Endothelial cell of umbilical vein (primary cell): ENCODE measurements at regions not wholly inside any gene's neighbourhood (a gene's known extent, or its start where the extent isn't known, plus 50 kb on each side); places are given as distances from the start of the nearest gene placed in this dataset.

Source experiments
- BruUV-seq: library from RNA; stranded (reverse); fragments of 400-500 nt; replicated peaks from 2 replicates; lab custom pipeline; 2021; lab: Mats Ljungman, UMichigan
- CTCF ChIA-PET: fragments of 300-600, 350-600 bp; sonication (Branson Sonifier 250); formaldehyde crosslinking; loops from one replicate; lab custom pipeline; 2021; ENCODE audit warnings: antibody characterized with exemption, inconsistent platforms; lab: Charles Lee
- POLR2A ChIA-PET: fragments of 300-600, 350-600 bp; sonication (Branson Sonifier 250); formaldehyde crosslinking; loops from one replicate; lab custom pipeline; 2021; ENCODE audit warnings: antibody characterized with exemption, inconsistent platforms; lab: Charles Lee
- DNase-seq: peaks from one replicate; pipeline ENCODE4 v3.0.0-alpha.2; 2011; ENCODE audit warnings: low read depth, low spot score
- FAIRE-seq: peaks from 2 replicates; lab custom pipeline; 2011; peaks lifted over from hg19 to GRCh38; lab: Jason Lieb, UNC
- H2AFZ ChIP-seq: 2 replicates; pipeline ENCODE4 v1.6.0; 2012; ENCODE audit warnings: low read depth, low read length, control low read depth, inconsistent platforms
- H3K27ac ChIP-seq: 2 replicates; pipeline ENCODE4 v1.5.1; 2011; ENCODE audit warnings: low read depth, mild to moderate bottlenecking, control low read depth, low read length, moderate library complexity; ENCODE audit not compliant: insufficient read depth
- H3K27me3 ChIP-seq, 2 experiments: 2 replicates each; pipeline versions ENCODE4 v1.6.0 to v1.6.1; 2011; ENCODE audit warnings: low read length in 2 of 2, mixed read lengths in 1 of 2; ENCODE audit not compliant: control insufficient read depth in 2 of 2, insufficient read depth in 2 of 2
- H3K36me3 ChIP-seq, 2 experiments: 2 replicates in 1 of 2; 3 replicates in 1 of 2; pipeline ENCODE4 v1.5.1; 2011; ENCODE audit warnings: low read length in 2 of 2, mild to moderate bottlenecking in 1 of 2, moderate library complexity in 1 of 2; ENCODE audit not compliant: control insufficient read depth in 2 of 2, insufficient read depth in 2 of 2; ENCODE audit errors: extremely low read depth in 1 of 2
- H3K4me1 ChIP-seq: 3 replicates; pipeline ENCODE4 v1.5.1; 2011; ENCODE audit warnings: mild to moderate bottlenecking, low read length; ENCODE audit not compliant: control insufficient read depth, insufficient read depth; ENCODE audit errors: extremely low read depth
- H3K4me2 ChIP-seq: 2 replicates; pipeline ENCODE4 v1.6.1; 2011; ENCODE audit warnings: low read length, control low read depth, mixed read lengths; ENCODE audit not compliant: insufficient read depth
- H3K4me3 ChIP-seq, 3 experiments: fragments of 200-600 bp in 1 of 3; sonication (generic), shearing (Covaris generic) in 1 of 3; replicated peaks in 1 of 3; 2 replicates each; pipeline ENCODE4 v1.5.1; 2011 to 2016; ENCODE audit warnings: control low read depth in 3 of 3, low read length in 3 of 3, mild to moderate bottlenecking in 2 of 3, inconsistent platforms in 1 of 3, low read depth in 1 of 3, moderate library complexity in 1 of 3; ENCODE audit not compliant: insufficient read depth in 1 of 3
- H3K79me2 ChIP-seq: 2 replicates; pipeline ENCODE4 v1.6.0; 2012; ENCODE audit warnings: low read length, inconsistent platforms; ENCODE audit not compliant: control insufficient read depth, insufficient read depth
- H3K9ac ChIP-seq: replicated peaks from 2 replicates; pipeline ENCODE3; 2011; ENCODE audit warnings: low read length, control low read depth; ENCODE audit not compliant: insufficient read depth; ENCODE audit errors: extremely low read depth
- H3K9me1 ChIP-seq: replicated peaks from 3 replicates; pipeline ENCODE4 v1.6.0; 2011; ENCODE audit warnings: mild to moderate bottlenecking, low read length; ENCODE audit not compliant: control insufficient read depth, insufficient read depth; ENCODE audit errors: extremely low read depth
- H3K9me3 ChIP-seq: replicated peaks from 2 replicates; pipeline ENCODE4 v1.5.1; 2012; ENCODE audit warnings: low read length, inconsistent platforms; ENCODE audit not compliant: control insufficient read depth, insufficient read depth
- H4K20me1 ChIP-seq: replicated peaks from 2 replicates; pipeline ENCODE3; 2011; ENCODE audit warnings: mild to moderate bottlenecking, low read length; ENCODE audit not compliant: control insufficient read depth, insufficient read depth; ENCODE audit errors: extremely low read depth
- EZH2 ChIP-seq: IDR thresholded peaks from 2 replicates; pipeline ENCODE4 v1.6.1; 2012; ENCODE audit warnings: borderline replicate concordance, low read depth, mild to moderate bottlenecking, moderate library complexity, low read length, inconsistent platforms; ENCODE audit not compliant: severe bottlenecking
- FOS ChIP-seq: IDR thresholded peaks from 2 replicates; pipeline ENCODE4 v1.6.1; 2011; ENCODE audit warnings: mild to moderate bottlenecking, low read length, moderate library complexity, borderline replicate concordance; ENCODE audit not compliant: insufficient read depth
- GATA2 ChIP-seq: IDR thresholded peaks from 2 replicates; pipeline ENCODE4 v1.7.0; 2011; ENCODE audit warnings: low read depth, mild to moderate bottlenecking, moderate library complexity, mixed read lengths, low read length; ENCODE audit not compliant: insufficient read length, insufficient read depth
- JUN ChIP-seq: IDR thresholded peaks from 2 replicates; pipeline ENCODE4 v1.6.1; 2011; ENCODE audit warnings: borderline replicate concordance, low read depth; ENCODE audit not compliant: insufficient read length, insufficient read depth
- MYC ChIP-seq: IDR thresholded peaks from one replicate; pipeline ENCODE4 v1.6.1; 2011; ENCODE audit warnings: mild to moderate bottlenecking, low read depth, low read length
- POLR2A ChIP-seq: IDR thresholded peaks from 2 replicates; pipeline ENCODE4 v1.6.1; 2012; ENCODE audit warnings: low read depth, mild to moderate bottlenecking, control low read depth, low read length
- POLR2AphosphoS5 ChIP-seq: IDR thresholded peaks from 2 replicates; pipeline ENCODE4 v1.6.1; 2012; ENCODE audit warnings: low read depth, mild to moderate bottlenecking, control low read depth, low read length, moderate library complexity; ENCODE audit not compliant: insufficient read depth
- dilution Hi-C: fragments of 300-500 bp; cut with MboI; formaldehyde crosslinking; loops from one replicate; pipeline ENCODE4 v1.15.0; 2019; ENCODE audit warnings: low sequenced_read_pairs; ENCODE audit not compliant: extremely low pct_ligation_motif_present
- intact Hi-C: fragments of 100-400 bp; cut with micrococcal nuclease; formaldehyde crosslinking; loops from one replicate; pipeline ENCODE4 v1.10.0; 2022
- TF ChIP-seq, protein P1 (sequence below), 2 donors: IDR thresholded peaks; 1 replicate in 1 of 2; 2 replicates in 1 of 2; pipeline ENCODE4 v1.5.1; 2011; ENCODE audit warnings: low read length in 2 of 2, mild to moderate bottlenecking in 2 of 2, moderate library complexity in 2 of 2, control low read depth in 1 of 2, inconsistent platforms in 1 of 2, low read depth in 1 of 2; ENCODE audit not compliant: insufficient read depth in 1 of 2; ENCODE audit errors: extremely low read depth in 1 of 2
- TF ChIP-seq, protein P2 (sequence below): IDR thresholded peaks from 2 replicates; pipeline ENCODE4 v1.6.1; 2011; ENCODE audit not compliant: insufficient read depth, insufficient read length

DNA sequence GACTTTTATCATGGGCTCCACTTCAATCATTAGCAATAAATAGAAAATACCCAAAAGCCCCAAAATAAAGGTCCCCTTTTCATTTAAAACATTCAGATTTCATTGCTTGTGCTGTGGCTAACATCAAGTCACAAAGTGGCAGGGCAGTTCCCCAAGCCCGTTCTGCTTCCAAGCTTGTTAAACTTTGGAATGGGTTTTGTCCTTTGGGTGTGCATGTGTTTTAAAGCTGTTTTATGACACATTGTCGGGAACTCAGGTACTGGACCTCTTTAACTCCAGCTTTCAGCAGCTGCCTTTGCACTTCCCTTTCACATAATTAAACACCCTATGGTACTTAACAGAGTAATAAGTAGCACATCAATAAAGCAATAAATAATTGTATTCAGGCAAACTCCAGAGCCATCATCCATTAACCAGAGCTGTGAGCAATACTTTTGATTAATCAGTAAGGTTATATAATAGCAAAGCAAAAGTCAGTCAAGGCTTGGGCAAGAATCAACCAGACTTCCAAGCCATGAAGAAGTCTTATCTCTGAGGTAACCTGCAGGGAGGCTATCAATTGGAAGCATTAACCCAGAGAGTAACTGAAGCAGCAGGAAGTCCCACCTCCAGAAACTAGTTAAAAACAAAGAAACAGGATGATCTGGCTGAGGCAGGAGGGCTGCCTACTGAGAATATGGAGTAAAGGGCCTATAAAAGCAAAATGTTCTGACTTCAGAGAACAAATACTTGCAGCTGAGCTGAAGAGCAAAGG is 56.1 kb upstream of the ARID5B start:
- Histone ChIP-seq H3K27me3 (no peaks in the 10 kb centered on the region), H4K20me1 (no peaks in the 10 kb centered on the region), H3K79me2 (no peaks in the 10 kb centered on the region), H3K4me3 (no peak overlapping the region), H3K36me3 (no peaks in the 10 kb centered on the region), H3K4me2 (no peak overlapping the region), H3K4me1 (no peaks in the 10 kb centered on the region), H3K27ac (no peak overlapping the region), H2AFZ (no peak overlapping the region), H3K9me3 (no peaks in the 10 kb centered on the region), H3K9me1 (no peaks in the 10 kb centered on the region), H3K9ac (no peak overlapping the region)
- intact Hi-C loops, result no loop called here
- TF ChIP-seq, protein P1, sequence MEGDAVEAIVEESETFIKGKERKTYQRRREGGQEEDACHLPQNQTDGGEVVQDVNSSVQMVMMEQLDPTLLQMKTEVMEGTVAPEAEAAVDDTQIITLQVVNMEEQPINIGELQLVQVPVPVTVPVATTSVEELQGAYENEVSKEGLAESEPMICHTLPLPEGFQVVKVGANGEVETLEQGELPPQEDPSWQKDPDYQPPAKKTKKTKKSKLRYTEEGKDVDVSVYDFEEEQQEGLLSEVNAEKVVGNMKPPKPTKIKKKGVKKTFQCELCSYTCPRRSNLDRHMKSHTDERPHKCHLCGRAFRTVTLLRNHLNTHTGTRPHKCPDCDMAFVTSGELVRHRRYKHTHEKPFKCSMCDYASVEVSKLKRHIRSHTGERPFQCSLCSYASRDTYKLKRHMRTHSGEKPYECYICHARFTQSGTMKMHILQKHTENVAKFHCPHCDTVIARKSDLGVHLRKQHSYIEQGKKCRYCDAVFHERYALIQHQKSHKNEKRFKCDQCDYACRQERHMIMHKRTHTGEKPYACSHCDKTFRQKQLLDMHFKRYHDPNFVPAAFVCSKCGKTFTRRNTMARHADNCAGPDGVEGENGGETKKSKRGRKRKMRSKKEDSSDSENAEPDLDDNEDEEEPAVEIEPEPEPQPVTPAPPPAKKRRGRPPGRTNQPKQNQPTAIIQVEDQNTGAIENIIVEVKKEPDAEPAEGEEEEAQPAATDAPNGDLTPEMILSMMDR (IDR thresholded peaks at IDR 0.05; ENCODE audit: extremely low read depth in 1 of 2, insufficient read depth in 1 of 2, low read depth in 1 of 2, low read length in 2 of 2), result no peak
- TF ChIP-seq GATA2 (no peak), FOS (no peak)
- DNase-seq (no peak), FAIRE-seq (no peak)
- POLR2A ChIA-PET, result no interaction called here
- dilution Hi-C loops, result no loop called here
- BruUV-seq, result no TSS peak
- CTCF ChIA-PET, result interaction anchor here (0.6 to 2.0 kb wide), 2 partner anchors 52 to 64 kb away, joined by 3 to 9 read pairs; no protein-coding TSS in a partner anchor

DNA sequence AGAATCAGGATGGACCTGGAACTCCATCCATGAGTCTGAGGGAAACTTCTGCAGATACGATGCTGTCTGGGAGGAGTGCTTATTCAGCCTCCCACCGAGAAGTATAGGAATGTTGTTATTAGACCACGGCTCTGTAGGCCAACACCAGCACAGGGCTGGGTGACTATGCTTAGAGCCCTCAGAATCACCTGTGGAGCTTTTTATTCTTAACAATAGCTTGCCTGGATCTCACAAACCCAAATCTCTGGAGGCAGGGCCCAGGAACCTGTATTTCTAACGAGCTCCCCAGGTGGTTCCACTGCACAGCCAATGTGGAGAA is 55.6 kb upstream of the ARID5B start:
- no TSS peak for BruUV-seq
- no peak overlapping the region for H3K27ac ChIP-seq
- H3K36me3 ChIP-seq, result no peaks in the 10 kb centered on the region
- DNase-seq (no peak), FAIRE-seq (no peak)
- no peak overlapping the region for H2AFZ ChIP-seq
- no peaks in the 10 kb centered on the region for H3K4me1 ChIP-seq
- H3K27me3 ChIP-seq, result no peaks in the 10 kb centered on the region
- no peaks in the 10 kb centered on the region for H3K9me3 ChIP-seq
- no peaks in the 10 kb centered on the region for H3K79me2 ChIP-seq
- H3K4me3 ChIP-seq, result no peak overlapping the region
- no peak overlapping the region for H3K4me2 ChIP-seq
- intact Hi-C loops, result no loop called here
- H4K20me1 ChIP-seq, result no peaks in the 10 kb centered on the region
- TF ChIP-seq POLR2AphosphoS5, result no peak
- TF ChIP-seq JUN, result no peak
- TF ChIP-seq, protein P1 (IDR thresholded peaks at IDR 0.05; ENCODE audit: extremely low read depth in 1 of 2, insufficient read depth in 1 of 2, low read depth in 1 of 2, low read length in 2 of 2), result no peak
- TF ChIP-seq FOS, result no peak
- TF ChIP-seq EZH2, result no peak
- no peak for TF ChIP-seq GATA2
- TF ChIP-seq, protein P2, sequence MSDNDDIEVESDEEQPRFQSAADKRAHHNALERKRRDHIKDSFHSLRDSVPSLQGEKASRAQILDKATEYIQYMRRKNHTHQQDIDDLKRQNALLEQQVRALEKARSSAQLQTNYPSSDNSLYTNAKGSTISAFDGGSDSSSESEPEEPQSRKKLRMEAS, result no peak
- no peak for TF ChIP-seq POLR2A
- TF ChIP-seq MYC, result no peak
- H3K9me1 ChIP-seq, result no peaks in the 10 kb centered on the region
- H3K9ac ChIP-seq, result no peak overlapping the region
- dilution Hi-C loops, result no loop called here
- ChIA-PET CTCF (interaction anchor here (2.0 kb wide), 1 partner anchor 51 kb away, joined by 9 read pairs; no protein-coding TSS in a partner anchor), POLR2A (no interaction called here)
